ENCODE measurements at regions not wholly inside any gene's neighbourhood (a gene's known extent, or its start where the extent isn't known, plus 50 kb on each side); places are given as distances from the start of the nearest gene placed in this dataset.

DNA sequence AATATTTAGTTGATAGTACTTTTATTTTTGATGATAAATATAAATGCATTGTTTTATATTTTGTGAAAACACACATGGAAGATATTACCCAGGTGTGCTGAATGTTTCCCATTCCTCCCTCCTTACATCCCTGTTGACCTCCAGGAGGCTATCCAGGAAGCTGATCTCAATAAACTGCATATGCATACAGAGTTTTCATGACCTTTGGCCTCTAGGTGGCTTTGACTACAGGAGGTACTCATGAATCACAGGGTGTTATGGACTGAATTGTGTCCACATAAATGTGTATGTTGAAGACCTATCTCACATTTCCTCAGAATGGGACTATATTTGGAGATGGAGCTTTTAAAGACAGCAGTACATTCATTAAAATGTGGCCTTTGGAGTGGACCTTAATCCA, 914.9 kb upstream of the NCAM2 start:
- H3K4me3 ChIP-seq (ENCODE audit: low read length): no peak overlapping the region
- DNase-seq (ENCODE audit: low read depth): no peak
- TF ChIP-seq, protein P1, sequence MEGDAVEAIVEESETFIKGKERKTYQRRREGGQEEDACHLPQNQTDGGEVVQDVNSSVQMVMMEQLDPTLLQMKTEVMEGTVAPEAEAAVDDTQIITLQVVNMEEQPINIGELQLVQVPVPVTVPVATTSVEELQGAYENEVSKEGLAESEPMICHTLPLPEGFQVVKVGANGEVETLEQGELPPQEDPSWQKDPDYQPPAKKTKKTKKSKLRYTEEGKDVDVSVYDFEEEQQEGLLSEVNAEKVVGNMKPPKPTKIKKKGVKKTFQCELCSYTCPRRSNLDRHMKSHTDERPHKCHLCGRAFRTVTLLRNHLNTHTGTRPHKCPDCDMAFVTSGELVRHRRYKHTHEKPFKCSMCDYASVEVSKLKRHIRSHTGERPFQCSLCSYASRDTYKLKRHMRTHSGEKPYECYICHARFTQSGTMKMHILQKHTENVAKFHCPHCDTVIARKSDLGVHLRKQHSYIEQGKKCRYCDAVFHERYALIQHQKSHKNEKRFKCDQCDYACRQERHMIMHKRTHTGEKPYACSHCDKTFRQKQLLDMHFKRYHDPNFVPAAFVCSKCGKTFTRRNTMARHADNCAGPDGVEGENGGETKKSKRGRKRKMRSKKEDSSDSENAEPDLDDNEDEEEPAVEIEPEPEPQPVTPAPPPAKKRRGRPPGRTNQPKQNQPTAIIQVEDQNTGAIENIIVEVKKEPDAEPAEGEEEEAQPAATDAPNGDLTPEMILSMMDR (conservative IDR thresholded peaks at IDR 0.05; ENCODE audit: low read depth, low read length): no peak

DNA sequence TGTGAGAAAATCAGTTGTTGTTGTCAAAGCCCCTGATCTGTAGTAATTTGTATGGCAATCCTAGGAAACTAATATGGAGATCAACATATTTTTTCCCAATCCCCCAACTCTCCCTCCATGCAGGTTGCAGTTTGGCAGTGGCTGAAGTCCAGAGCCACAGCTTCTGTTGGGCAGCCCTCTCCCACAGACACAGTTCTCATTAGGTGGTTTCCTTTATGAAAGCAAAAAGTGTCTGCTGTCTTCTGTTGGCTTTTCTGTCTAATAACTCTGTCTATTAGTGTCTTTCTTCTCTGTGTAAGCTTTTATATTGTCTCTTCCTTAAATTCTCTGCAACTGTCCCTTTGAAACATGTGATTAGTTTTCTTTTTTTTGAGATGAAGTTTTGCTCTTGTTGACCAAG, 914.3 kb upstream of the NCAM2 start:
- TF ChIP-seq, protein P1 (conservative IDR thresholded peaks at IDR 0.05; ENCODE audit: low read depth, low read length): no peak
- DNase-seq (ENCODE audit: low read depth): no peak
- no peak overlapping the region for H3K4me3 ChIP-seq (ENCODE audit: low read length)

GRCh38 chr21:20086508-20086907, 911.7 kb upstream of the NCAM2 start:
- TF ChIP-seq, protein P1 (conservative IDR thresholded peaks at IDR 0.05; ENCODE audit: low read depth, low read length): no peak
- no peak overlapping the region for H3K4me3 ChIP-seq (ENCODE audit: low read length)
- no peak for DNase-seq (ENCODE audit: low read depth)

GRCh38 chr21:20106368-20106767, 891.8 kb upstream of the NCAM2 start:
- no peak overlapping the region for H3K4me3 ChIP-seq (ENCODE audit: low read length)
- TF ChIP-seq, protein P1 (conservative IDR thresholded peaks at IDR 0.05; ENCODE audit: low read depth, low read length): no peak
- no peak for DNase-seq (ENCODE audit: low read depth)

DNA sequence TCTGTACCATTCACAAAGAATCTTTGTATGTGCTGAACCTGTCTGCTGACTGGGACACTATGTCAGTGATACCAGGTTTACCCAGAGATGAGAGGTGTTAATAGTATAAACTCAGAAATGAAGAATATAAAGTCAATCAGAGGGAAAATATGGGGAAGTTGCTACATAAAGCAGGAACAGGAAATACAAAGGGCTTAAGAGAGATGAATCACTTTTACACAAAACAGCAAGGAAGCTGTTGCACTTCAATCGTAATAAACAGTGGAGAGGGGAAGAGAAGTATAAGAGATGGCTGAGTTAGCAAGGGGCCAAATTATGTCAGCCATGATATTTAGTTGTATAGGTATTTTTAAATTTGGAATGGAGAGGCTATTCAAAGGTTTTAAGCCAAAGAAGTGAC, 890.2 kb upstream of the NCAM2 start:
- DNase-seq (ENCODE audit: low read depth): no peak
- no peak overlapping the region for H3K4me3 ChIP-seq (ENCODE audit: low read length)
- TF ChIP-seq, protein P1 (conservative IDR thresholded peaks at IDR 0.05; ENCODE audit: low read depth, low read length): no peak

GRCh38 chr21:20108976-20109540, 889.2 kb upstream of the NCAM2 start:
- no peak overlapping the region for H3K4me3 ChIP-seq (ENCODE audit: low read length)
- TF ChIP-seq, protein P1 (conservative IDR thresholded peaks at IDR 0.05; ENCODE audit: low read depth, low read length): no peak

DNA sequence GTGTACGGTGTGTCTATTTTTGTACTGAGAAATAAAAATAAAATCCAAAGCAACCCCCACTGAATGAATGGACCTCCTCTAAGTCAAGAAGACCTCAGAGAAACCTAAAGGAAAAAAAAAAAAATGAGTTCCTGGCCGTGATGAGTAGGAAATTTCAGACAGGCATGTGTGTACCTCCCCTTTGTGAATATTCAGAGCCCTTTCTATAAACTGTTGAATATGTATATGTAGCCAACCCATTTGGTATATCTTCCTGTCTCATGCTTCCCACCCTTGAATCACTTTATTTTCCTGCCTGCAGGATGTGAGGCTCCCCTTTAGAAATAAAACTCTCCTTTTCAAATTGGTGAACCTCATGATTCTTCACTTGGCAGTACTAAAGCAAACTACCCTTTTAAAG, 887.8 kb upstream of the NCAM2 start:
- TF ChIP-seq, protein P1 (conservative IDR thresholded peaks at IDR 0.05; ENCODE audit: low read depth, low read length): no peak
- H3K4me3 ChIP-seq (ENCODE audit: low read length): no peak overlapping the region
- DNase-seq (ENCODE audit: low read depth): no peak

More at GRCh38 chr21:20108976-20109540, 889.2 kb upstream of the NCAM2 start:
- DNase-seq (ENCODE audit: low read depth): no peak
